Panc1 (cell line): ENCODE measurements at regions not wholly inside any gene's neighbourhood (a gene's known extent, or its start where the extent isn't known, plus 50 kb on each side); places are given as distances from the start of the nearest gene placed in this dataset.

Source experiments
- ATAC-seq: fragments of 200-7000 bp; cut with Tn5 transposase; 2 replicates; pipeline ENCODE4 v1.9.1; 2020; ENCODE audit warnings: mild to moderate bottlenecking, moderate library complexity
- BruUV-seq: library from RNA; stranded (reverse); fragments of 400-500 nt; replicated peaks from 2 replicates; lab custom pipeline; 2021; lab: Mats Ljungman, UMichigan
- CTCF ChIA-PET: fragments of 300-600 bp; sonication (Branson Sonifier 250); formaldehyde crosslinking; loops from one replicate; lab custom pipeline; 2022; ENCODE audit warnings: antibody characterized with exemption; lab: Charles Lee
- POLR2A ChIA-PET: fragments of 300-600 bp; sonication (Branson Sonifier 250); formaldehyde crosslinking; loops from one replicate; lab custom pipeline; 2022; ENCODE audit warnings: antibody characterized with exemption; lab: Charles Lee
- DNase-seq: peaks from one replicate; pipeline ENCODE4 v3.0.0-alpha.2; 2010; ENCODE audit warnings: low read depth, low spot score
- H3K27ac ChIP-seq: 2 replicates; pipeline ENCODE4 v1.5.1; 2011; ENCODE audit warnings: mild to moderate bottlenecking, low read length, inconsistent platforms
- H3K27me3 ChIP-seq: fragments of 200-500 bp; sonication (Bioruptor generic); 2 replicates; pipeline ENCODE4 v1.6.0; 2014; ENCODE audit warnings: low read length, inconsistent platforms; ENCODE audit not compliant: control insufficient read depth, insufficient read depth
- H3K36me3 ChIP-seq: fragments of 200-500 bp; sonication (Bioruptor generic); 2 replicates; pipeline ENCODE4 v1.5.1; 2014; ENCODE audit warnings: inconsistent platforms, mild to moderate bottlenecking, low read length, moderate library complexity; ENCODE audit not compliant: control insufficient read depth, insufficient read depth
- H3K4me1 ChIP-seq: 2 replicates; pipeline ENCODE4 v1.5.1; 2011; ENCODE audit warnings: inconsistent platforms, mild to moderate bottlenecking, low read length, moderate library complexity; ENCODE audit not compliant: control insufficient read depth, insufficient read depth
- H3K4me3 ChIP-seq, 2 experiments: 2 replicates each; pipeline ENCODE4 v1.5.1; 2011 to 2012; ENCODE audit warnings: low read depth in 2 of 2, low read length in 2 of 2, mild to moderate bottlenecking in 2 of 2, inconsistent platforms in 1 of 2, moderate library complexity in 1 of 2
- H3K9me3 ChIP-seq: fragments of 200-500 bp; sonication (Bioruptor generic); 2 replicates; pipeline ENCODE4 v1.5.1; 2014; ENCODE audit warnings: low read depth, mild to moderate bottlenecking, inconsistent platforms, low read length, moderate library complexity; ENCODE audit not compliant: control insufficient read depth, insufficient read depth
- POLR2AphosphoS5 ChIP-seq: IDR thresholded peaks from 2 replicates; pipeline ENCODE4 v1.6.1; 2012; ENCODE audit warnings: mild to moderate bottlenecking, low read depth, low read length, moderate library complexity
- SIN3A ChIP-seq: IDR thresholded peaks from 2 replicates; pipeline ENCODE4 v1.6.1; 2012; ENCODE audit warnings: low read depth, mild to moderate bottlenecking, low read length, moderate library complexity, borderline replicate concordance; ENCODE audit not compliant: insufficient read depth
- TCF7L2 ChIP-seq: IDR thresholded peaks from 2 replicates; pipeline ENCODE4 v1.6.1; 2011; ENCODE audit warnings: mild to moderate bottlenecking, low read depth, low read length, inconsistent platforms
- in situ Hi-C: cut with HindIII; loops from 2 replicates; pipeline ENCODE4 v1.10.0; 2016; ENCODE audit warnings: low sequenced_read_pairs, low pct_unique_long_range_greater_than_20kb
- intact Hi-C: fragments of 100-400 bp; cut with micrococcal nuclease; formaldehyde crosslinking; loops from one replicate; pipeline ENCODE4 v1.10.0; 2022; ENCODE audit not compliant: unreplicated experiment
- TF ChIP-seq, protein P1 (sequence below), 2 experiments: IDR thresholded peaks; 2 replicates each; pipeline ENCODE4 v1.6.1; 2011 to 2012; ENCODE audit warnings: low read depth in 2 of 2, control low read depth in 1 of 2, low read length in 1 of 2, mild to moderate bottlenecking in 1 of 2, moderate library complexity in 1 of 2; ENCODE audit not compliant: insufficient read depth in 1 of 2
- TF ChIP-seq, protein P2 (sequence below): fragments of 450-650 bp; IDR thresholded peaks from 2 replicates; pipeline ENCODE4 v1.5.1; 2017; ENCODE audit warnings: mild to moderate bottlenecking

DNA sequence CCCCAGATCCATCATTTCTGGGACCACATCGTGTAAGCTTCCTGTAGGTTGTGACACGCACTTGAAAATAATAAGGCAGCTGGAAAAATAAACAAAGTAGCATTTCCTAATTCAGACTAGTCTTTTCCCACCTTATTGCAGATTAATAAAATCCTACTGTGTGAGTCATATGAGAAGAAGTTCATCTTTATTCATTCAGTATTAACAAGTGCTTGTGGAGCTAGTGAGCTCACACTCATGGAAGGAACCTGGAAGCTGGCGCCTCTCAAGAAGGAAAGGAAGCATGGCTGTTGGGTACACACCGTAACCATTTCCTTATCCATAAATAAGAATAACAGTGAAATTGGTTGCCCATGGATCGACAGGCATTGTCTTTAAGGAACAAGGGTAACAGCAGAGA is 152.6 kb upstream of the PFKP start:
- DNase-seq (no peak), ATAC-seq (no peak)
- ChIA-PET POLR2A (interaction anchor here (0.6 kb wide), 1 partner anchor 79 kb away, joined by 3 read pairs; no protein-coding TSS in a partner anchor), CTCF (no interaction called here)
- Histone ChIP-seq H3K27me3 (no peaks in the 10 kb centered on the region; the same call in 1 of the 2 replicates), H3K27ac (no peak overlapping the region), H3K9me3 (no peaks in the 10 kb centered on the region), H3K36me3 (no peaks in the 10 kb centered on the region), H3K4me1 (no peaks in the 10 kb centered on the region), H3K4me3 (no peak overlapping the region)
- in situ Hi-C loops, result no loop called here
- intact Hi-C loops, result no loop called here
- no TSS peak for BruUV-seq
- TF ChIP-seq POLR2AphosphoS5 (no peak), SIN3A (no peak), TCF7L2 (no peak)
- TF ChIP-seq, protein P1, sequence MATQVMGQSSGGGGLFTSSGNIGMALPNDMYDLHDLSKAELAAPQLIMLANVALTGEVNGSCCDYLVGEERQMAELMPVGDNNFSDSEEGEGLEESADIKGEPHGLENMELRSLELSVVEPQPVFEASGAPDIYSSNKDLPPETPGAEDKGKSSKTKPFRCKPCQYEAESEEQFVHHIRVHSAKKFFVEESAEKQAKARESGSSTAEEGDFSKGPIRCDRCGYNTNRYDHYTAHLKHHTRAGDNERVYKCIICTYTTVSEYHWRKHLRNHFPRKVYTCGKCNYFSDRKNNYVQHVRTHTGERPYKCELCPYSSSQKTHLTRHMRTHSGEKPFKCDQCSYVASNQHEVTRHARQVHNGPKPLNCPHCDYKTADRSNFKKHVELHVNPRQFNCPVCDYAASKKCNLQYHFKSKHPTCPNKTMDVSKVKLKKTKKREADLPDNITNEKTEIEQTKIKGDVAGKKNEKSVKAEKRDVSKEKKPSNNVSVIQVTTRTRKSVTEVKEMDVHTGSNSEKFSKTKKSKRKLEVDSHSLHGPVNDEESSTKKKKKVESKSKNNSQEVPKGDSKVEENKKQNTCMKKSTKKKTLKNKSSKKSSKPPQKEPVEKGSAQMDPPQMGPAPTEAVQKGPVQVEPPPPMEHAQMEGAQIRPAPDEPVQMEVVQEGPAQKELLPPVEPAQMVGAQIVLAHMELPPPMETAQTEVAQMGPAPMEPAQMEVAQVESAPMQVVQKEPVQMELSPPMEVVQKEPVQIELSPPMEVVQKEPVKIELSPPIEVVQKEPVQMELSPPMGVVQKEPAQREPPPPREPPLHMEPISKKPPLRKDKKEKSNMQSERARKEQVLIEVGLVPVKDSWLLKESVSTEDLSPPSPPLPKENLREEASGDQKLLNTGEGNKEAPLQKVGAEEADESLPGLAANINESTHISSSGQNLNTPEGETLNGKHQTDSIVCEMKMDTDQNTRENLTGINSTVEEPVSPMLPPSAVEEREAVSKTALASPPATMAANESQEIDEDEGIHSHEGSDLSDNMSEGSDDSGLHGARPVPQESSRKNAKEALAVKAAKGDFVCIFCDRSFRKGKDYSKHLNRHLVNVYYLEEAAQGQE (IDR thresholded peaks at IDR 0.05; ENCODE audit: insufficient read depth in 1 of 2, low read depth in 2 of 2, low read length in 1 of 2), result no peak
- TF ChIP-seq, protein P2, sequence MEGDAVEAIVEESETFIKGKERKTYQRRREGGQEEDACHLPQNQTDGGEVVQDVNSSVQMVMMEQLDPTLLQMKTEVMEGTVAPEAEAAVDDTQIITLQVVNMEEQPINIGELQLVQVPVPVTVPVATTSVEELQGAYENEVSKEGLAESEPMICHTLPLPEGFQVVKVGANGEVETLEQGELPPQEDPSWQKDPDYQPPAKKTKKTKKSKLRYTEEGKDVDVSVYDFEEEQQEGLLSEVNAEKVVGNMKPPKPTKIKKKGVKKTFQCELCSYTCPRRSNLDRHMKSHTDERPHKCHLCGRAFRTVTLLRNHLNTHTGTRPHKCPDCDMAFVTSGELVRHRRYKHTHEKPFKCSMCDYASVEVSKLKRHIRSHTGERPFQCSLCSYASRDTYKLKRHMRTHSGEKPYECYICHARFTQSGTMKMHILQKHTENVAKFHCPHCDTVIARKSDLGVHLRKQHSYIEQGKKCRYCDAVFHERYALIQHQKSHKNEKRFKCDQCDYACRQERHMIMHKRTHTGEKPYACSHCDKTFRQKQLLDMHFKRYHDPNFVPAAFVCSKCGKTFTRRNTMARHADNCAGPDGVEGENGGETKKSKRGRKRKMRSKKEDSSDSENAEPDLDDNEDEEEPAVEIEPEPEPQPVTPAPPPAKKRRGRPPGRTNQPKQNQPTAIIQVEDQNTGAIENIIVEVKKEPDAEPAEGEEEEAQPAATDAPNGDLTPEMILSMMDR, result no peak

DNA sequence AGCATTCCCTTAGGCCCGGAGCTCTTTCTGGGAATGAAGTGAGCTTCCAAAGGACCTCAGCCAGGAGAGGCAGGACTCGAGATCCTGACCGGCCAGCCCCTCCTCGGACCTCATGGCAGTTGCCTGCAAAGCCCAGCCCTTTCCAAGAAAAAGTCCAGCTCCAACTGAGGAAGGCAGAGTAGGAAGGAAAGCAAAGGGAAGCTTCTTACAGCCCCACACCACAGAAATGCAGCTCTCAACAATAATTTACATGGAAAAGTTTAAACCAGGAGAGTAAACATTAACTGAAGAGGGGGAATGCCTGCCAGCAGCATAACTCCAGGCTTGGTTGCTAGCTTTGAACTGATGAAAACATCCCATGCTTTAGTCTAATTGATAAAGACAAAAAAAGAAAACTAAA is 153.9 kb upstream of the PFKP start:
- ATAC-seq (no peak), DNase-seq (no peak)
- no TSS peak for BruUV-seq
- Histone ChIP-seq H3K27ac (no peak overlapping the region), H3K36me3 (no peaks in the 10 kb centered on the region), H3K4me3 (no peak overlapping the region), H3K4me1 (no peaks in the 10 kb centered on the region), H3K9me3 (no peaks in the 10 kb centered on the region), H3K27me3 (no peaks in the 10 kb centered on the region)
- intact Hi-C loops, result no loop called here
- POLR2A ChIA-PET, result no interaction called here
- in situ Hi-C loops, result no loop called here
- TF ChIP-seq, protein P2, result no peak
- TF ChIP-seq, protein P1 (IDR thresholded peaks at IDR 0.05; ENCODE audit: insufficient read depth in 1 of 2, low read depth in 2 of 2, low read length in 1 of 2), result no peak
- TF ChIP-seq POLR2AphosphoS5, result no peak
- TF ChIP-seq TCF7L2, result no peak
- no peak for TF ChIP-seq SIN3A
- CTCF ChIA-PET, result no interaction called here
